GM18498 (cell line): ENCODE measurements at regions not wholly inside any gene's neighbourhood (a gene's known extent, or its start where the extent isn't known, plus 50 kb on each side); places are given as distances from the start of the nearest gene placed in this dataset.
A peak's percentile ranks its signal among the peaks of the same experiment; 100 is the strongest.
"Not testable (repeated sequence)": the region's sequence is repeated elsewhere in the genome, so short reads cannot be mapped to it uniquely, and the experiment has no call there.

ENCODE experiments used
- ATAC-seq: cut with Tn5 transposase; IDR thresholded peaks from one replicate; pipeline ENCODE4 v1.9.1; 2021; ENCODE audit warnings: mild to moderate bottlenecking, moderate library complexity; ENCODE audit not compliant: unreplicated experiment

DNA sequence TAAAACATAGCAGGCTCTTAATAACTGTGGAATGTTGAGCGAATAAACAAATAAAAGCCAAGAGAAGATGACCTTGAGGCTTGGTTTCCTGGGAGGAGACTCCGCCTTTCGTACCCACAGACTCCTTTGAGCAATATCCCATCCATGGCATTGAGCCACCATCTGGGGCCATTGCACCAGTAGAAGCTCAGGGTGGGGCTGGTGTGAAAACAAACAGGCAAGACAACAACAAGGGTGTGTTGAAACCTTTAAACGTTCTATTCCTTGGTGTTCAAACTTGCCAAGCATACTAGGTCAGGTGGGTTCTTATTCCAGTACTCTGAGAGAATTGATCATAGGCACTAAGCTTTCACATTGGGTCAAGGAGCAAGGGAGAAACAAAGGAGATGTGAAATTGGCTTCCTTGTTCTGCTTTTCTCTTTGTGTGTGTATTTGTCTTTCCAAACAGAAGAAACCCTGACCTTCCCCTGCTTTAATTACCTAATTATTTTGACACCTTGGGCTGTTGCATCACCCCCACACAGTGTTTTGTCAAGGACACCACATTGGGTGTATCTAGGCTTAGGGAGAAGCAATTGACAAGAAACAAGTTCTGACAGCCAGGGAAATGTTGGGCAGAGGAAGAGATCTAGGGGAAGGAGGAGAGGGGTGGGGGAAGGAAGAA, 105.1 kb upstream of the BCL6 start:
- ATAC-seq: no peak

DNA sequence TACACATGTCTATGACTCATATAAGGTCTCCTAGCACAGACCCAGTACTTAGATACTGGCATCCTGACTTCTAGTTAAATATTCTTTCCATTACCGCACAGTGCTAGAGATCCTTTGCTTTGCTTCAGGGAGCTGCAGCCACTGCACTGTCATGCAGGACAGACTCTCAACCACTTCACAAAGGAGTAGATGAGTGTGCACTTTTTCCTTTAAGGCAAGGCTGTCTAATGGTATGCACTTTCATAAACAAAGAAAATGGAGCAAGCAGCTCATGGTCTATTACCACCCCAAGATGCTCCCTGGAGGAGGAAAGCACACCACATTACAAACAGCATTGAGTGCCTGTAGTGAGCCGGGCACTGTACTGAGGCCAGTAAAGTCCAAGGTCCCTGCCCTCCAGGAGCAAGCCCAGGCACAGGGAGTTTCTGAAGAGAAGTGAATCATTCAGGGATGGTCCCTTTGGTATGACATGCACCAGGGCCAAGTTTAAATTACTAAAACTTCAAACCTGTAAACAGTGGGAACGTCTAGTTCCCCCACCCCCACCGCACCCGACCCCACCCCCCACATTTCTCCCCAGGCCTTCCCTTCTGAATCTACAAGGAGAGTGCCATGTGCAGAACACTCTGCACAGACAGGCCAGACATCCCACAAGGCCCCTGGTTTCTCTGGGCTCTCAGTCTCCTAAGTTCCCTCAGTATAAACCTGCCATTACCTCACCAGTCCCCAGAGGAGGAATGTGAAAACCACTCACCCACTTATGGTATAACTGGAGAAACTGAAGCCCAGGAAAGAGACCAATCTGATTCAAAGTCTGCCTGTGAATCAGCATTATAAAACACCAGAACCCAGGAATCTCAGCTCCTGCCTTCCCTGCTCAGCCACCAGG, 107.8 kb upstream of the BCL6 start:
- no peak for ATAC-seq

DNA sequence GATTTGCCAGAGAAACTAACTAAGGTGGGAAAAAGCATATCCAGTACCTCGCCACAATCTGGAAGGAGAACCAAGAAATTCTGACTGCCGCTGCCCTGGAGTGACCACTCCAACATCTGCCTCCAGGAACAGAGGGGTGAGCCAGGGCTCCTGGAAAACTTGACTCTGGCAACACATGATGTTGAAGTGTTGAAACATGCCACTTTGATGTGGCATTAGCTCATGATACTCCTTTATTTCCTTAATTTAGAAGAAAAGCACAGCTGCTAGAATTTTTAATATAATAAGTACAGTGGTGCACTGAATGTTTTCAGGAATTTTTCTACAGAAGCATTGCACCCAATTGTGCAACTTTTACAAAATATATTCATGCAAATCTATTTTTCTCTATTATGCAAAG, 109.9 kb upstream of the BCL6 start:
- ATAC-seq: no peak

DNA sequence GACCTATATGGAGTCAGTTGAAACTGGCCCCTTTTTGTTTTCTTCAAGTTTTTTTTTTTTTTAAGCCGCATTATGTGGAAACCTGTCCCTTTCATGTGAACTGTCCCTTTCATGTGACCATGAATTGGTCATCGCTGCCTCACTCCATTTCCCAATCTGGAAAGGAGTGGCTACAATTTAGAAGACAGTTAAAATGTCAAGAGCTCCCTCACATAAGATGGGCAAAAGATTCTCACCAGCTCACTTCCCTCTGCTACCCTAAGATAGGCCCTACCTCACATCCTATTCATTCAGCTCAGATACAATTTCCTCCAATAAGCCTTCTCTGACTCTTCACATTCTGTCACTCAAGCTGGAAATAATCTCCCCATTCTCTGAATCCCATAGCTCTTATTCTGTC, 111.3 kb upstream of the BCL6 start:
- ATAC-seq: no peak

DNA sequence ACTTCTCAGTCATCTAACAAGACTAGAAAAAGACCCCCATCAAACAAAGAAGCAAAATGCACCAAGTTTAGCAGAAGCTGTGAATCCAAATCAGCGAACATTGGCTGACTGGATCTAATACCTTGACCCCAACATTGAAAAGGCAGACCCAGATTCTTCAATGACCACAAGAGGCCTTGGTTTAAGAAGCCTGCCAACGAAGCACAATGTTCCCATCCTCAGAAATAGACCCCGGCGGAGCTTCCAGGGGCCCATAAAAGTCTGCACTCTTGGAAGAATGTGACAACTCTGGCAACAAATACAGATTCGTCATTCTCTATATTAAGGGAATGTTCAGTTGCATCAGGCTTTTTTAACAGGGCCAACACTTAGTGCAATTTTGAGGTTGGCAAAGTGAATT, 112.8 kb upstream of the BCL6 start:
- ATAC-seq: no peak

DNA sequence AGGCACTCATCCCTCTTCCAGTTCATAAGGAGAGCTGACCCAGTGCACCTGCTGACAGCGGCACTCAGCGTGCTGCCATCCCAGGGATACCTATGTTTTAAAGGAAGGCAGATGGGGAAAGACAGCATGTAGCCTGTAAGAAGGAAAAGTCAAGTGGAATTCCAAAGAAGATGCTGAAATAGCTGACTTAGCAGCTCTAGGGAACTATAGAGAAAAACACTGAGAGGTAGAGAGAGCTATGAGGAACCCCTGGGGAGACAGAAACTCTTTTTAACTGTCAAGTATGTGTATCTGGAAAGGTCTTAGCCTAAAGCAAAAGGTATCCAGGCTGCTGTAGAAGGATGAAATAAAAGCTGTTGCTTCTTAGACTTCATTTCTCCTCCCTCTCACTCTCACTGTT, 113.4 kb upstream of the BCL6 start:
- no peak for ATAC-seq

DNA sequence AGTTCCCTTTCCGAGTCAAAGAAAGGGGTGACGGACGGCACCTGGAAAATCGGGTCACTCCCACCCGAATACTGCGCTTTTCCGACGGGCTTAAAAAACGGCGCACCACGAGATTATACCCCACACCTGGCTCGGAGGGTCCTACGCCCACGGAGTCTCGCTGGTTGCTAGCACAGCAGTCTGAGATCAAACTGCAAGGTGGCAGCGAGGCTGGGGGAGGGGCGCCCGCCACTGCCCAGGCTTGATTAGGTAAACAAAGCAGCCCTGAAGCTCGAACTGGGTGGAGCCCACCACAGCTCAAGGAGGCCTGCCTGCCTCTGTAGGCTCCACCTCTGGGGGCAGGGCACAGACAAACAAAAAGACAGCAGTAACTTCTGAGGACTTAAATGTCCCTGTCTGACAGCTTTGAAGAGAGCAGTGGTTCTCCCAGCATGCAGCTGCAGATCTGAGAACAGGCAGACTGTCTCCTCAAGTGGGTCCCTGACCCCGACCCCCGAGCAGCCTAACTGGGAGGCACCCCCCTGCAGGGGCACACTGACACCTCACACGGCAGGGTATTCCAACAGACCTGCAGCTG, 117.5 kb upstream of the BCL6 start:
- not testable (repeated sequence) for ATAC-seq

DNA sequence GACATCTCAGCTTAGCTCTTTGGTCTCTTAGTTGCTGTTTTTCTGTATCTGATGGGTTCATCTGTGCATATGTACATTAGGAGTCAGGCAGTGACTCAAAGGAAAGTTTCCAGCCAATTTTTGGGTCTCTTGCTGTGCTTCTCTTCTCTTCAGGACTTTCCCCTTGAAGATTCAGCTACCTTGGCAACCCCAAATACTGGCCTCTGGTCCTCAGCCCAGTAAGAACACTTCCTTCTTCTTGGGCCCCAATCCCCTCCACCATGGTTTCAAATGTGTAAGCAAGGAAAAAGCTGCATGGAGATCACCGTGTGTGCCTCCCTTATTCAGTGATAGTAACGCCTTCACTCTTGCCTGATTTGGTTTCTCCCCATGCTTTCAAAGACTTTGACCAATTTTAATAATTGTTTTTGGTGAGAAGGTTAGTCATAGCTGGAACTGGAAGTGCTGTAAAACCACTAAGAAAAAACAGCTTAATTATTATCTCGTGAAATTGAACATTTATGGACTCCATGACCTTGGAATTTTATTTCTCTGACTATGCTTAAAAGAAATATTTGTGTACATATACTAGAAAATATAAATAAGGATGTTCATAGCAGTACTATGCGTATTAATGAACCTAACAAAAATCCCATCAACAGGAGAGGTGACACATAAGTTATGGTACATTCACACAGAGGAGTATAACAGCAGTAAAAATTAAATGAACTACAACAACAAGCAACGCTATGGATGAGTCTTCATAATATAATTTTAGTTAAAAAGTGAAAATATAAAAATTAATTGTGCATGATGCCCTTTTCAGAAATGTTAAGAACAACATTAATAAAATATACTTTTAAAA, 125.3 kb upstream of the BCL6 start:
- peak; percentile 58 for ATAC-seq

DNA sequence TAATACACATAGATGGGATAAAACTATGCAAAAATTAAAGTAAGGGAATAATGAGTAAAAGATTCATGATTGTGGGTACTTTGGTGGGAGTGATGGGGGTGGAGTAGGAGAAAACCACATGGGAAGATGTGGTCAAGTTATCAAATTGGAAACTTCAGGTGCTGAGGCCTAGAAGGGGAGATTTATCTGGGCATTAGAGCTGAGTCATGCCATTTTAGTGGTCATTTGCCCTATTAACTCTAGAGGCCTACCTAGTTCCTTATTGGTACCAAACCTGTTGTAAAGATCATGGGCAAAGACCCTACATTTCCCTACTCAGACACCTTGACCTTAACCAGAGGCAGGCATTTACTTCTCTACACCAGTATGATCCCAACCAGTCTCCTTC, 125.9 kb upstream of the BCL6 start:
- ATAC-seq: no peak

DNA sequence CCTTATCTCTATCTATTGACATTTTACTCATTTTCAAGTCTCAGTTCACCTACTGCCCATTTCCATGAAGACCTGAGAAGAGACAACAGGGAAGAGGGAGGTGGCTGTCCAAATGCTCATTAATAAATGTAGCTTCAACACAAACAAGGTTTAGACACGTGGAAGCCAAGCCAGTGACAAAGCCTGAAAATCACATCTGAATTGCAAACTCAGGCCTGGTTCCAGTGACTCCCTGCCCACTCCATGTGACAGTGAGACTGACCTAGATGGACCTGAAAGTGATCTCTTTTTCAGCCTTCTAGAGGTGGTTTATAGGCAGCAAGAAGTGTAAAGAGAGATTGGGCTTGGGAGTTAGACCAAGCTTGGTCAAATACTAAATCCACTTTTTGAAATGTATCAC, 126.6 kb upstream of the BCL6 start:
- no peak for ATAC-seq

DNA sequence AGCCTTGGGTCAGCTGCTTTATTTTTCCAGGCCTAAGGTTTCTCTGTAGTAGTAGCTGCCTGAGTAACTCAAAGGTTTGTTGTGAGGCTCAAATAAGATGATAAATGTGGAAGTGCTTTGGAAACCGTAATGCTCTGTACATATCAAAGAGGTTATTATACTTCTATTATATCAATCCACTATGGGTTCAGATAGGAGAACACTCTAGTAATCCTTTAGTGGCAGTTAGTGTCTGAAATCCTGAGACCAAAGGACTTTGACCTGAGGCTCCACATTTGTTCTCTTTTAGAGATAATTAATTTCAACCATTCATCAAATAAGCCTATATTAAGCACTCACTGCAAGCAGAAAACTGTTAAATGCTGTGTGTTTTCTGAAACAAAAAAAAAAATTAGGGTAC, 128.6 kb upstream of the BCL6 start:
- no peak for ATAC-seq

DNA sequence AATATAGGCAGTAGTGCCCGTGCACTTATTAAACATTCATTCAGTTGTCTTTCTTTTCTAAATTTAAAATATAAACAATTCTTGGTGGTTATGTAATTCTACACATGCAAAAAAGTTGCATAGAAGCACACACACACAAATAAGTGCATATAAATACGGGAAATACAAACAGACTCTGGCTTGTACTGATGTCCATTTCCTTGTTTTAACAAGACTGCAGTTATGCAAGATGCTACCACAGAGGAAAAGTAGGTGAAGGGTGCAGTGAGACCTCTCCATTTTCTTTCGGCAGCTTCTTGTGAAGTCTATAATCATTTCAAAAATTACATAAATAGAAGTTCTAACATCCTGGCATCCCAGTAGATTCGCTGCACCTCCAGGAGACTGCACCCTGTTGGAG, 130.6 kb upstream of the BCL6 start:
- no peak for ATAC-seq

DNA sequence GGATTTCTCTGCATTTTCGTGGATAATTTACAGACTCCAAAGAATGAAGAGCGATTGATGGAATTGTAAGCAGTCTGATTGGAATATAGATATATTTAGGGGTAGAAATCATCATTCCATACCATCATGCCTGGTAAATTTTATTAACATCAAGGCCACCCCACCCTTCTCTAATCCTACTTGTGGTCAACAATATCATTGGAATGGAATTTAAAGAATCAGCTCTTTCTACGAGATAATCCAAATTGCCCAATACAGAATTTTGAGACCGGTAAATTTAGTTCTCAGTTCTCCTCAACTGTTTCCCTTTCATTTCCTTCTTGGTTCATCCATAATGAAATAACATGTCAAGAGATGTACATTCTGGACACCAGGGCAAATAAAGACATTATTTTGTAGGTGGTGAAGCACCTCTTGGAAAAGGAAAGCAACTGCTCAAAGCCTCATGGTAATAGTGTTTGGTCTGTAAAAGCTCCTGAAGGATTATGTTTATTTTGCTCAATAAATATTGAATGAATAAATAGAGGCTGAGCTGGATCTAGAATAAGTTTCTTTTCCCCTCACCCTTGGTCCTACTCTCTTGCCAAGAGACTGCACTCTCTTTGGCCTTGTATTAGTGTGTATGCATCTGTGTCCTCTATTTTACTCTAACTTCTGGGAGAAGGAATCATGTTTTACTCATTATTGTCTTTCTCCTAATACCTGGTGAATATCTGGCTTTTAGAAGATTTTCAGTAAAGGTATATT, 133.7 kb upstream of the BCL6 start:
- no peak for ATAC-seq

DNA sequence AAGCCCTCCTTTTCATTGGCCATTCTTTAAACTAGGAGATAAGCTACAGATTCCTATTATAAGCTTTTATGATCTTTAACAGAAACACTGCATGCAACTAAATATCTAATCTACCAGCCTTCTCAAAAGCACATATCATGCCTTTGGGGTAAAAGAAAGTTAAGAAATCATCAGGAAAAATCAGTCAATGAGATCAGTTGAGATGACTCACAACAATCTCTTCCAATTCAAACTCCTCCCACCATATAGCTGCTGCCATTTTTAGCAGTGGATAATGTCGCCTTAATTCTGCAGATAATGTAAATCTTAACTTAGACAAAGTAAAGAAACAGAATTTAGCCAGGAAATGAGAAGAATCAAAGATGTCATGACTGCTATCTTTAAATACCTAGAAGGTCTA, 135.2 kb upstream of the BCL6 start:
- no peak for ATAC-seq

DNA sequence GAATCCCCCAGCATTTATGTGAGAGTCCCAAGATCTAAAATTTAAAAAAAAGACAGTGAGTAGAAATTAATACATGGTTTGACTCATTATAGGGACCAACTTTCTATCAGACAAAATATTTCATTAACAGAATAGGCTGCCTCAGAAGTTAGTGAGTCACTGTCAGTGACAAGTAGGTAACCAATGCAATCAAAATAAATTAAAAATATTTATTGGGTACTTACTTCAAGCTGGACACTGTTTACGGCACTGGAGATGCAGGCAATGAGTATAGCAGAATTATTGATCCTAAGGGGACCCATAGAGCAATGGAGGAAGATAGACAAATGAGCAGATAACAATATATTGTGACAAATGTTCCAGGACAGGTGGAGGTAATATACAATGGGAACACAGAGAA, 135.6 kb upstream of the BCL6 start:
- no peak for ATAC-seq

DNA sequence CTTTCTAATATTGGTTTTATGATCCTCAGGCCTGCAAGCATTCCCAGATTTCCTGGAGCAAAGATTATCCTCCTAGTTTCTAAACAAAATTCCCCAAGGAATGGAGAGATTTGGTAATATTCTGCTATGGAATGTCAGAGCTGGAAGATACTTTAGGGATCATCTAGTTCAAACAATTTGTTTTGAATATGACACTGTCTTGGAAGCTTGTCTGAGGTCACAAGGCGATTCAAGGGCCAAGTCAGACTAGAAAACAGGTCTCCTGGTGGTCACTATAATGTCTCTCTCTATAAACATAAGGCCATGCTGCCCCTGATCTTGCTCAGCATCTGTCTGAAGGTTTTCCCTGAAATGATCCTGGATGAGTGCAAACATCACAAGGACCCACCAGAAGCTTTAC, 143.4 kb upstream of the BCL6 start:
- no peak for ATAC-seq

DNA sequence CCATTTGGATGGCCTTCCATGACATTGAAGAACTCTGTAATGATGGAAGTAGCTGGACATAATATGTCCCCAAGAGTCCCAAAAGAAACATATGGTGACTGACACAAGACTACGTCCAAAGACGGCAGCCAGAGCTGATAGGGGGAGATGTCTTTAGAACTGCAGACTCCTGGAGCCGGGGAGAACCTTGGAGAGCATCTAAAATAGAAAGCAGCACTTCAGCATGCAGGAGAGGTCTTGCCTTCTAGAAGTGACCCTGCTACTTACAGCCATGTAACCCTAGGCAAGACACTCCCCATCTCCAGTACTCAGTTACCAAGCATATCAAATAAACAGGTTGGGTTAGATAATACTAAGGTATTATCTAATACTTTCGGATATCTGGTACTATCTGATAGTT, 143.8 kb upstream of the BCL6 start:
- ATAC-seq: no peak

DNA sequence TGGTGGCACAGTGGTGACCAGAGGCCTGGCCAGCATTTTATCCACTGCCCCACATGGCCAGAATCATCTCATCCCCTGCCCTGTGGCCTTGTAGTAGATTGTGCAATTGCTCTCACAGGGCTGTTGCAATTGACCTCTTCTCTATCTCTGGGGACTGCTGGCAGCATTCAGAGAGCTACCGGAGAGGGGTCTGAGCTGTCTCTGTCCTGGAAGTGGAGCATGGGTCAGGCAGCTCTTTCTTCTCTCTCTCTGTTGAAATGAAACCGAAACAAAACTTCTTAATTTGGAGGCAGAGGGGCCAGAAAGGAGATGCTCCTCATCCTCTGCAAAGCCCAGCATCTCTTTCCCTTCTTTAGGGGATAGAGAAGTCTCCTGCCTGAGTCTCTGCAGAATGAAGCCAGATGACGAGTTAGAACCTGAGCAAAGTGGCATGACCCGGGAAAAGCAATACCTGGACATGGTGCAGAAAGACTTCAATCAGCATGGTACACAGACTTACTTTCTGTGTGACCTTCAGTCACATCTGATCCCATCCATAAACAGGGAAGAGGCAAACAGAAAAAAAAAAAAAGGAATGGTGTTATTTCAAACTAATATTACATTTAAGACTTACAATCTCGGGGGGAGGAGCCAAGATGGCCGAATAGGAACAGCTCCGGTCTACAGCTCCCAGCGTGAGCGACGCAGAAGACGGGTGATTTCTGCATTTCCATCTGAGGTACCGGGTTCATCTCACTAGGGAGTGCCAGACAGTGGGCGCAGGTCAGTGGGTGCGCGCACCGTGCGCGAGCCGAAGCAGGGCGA, 144.5 kb upstream of the BCL6 start:
- ATAC-seq: no peak

DNA sequence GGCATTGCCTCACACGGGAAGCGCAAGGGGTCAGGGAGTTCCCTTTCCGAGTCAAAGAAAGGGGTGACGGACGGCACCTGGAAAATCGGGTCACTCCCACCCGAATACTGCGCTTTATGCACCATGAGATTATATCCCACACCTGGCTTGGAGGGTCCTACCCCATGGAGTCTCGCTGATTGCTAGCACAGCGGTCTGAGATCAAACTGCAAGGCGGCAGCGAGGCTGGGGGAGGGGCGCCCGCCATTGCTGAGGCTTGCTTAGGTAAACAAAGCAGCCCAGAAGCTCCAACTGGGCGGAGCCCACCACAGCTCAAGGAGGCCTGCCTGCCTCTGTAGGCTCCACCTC, 145.1 kb upstream of the BCL6 start:
- ATAC-seq: not testable (repeated sequence)

DNA sequence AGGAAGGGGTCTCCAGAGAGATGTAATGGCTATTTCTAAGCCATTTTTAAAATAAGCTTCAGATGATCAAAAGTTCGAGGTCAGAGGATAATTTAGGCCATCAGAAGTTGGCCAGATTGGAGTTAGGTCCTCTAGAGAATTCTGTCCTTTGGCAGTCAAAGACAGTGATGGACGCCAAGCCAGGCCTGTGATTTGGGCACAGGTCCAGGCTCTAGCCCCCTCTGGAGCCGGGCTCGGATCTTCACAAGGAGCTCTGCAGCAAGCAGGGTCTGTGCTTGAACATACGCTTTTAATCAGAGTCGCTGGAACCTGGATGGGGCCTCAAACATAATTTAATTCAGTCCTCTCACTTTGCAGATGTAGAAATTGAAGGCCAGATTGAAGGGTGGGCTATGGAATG, 151.4 kb upstream of the BCL6 start:
- no peak for ATAC-seq
